ENCODE measurements at regions not wholly inside any gene's neighbourhood (a gene's known extent, or its start where the extent isn't known, plus 50 kb on each side); places are given as distances from the start of the nearest gene placed in this dataset.

DNA sequence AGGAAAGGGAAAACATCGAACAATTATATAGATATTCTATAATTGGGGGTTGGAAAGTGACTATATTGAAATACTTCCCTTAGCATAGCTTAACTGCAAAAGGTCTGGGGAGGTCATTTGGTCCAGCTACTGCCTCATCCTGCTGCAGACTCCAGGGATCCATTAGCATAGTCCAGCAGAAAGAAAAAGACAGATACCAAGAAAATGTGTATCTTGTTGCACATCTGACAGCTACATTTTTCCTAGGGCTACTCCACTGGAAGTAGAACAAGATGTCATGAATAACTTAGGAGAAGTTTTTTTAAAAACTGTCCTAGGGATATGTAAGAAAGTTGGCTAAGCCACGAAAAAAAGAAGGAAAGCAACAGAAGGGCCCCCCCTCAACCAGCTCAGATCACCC lies 92.9 kb upstream of the SLC30A5 start:
- TF ChIP-seq, protein P1, sequence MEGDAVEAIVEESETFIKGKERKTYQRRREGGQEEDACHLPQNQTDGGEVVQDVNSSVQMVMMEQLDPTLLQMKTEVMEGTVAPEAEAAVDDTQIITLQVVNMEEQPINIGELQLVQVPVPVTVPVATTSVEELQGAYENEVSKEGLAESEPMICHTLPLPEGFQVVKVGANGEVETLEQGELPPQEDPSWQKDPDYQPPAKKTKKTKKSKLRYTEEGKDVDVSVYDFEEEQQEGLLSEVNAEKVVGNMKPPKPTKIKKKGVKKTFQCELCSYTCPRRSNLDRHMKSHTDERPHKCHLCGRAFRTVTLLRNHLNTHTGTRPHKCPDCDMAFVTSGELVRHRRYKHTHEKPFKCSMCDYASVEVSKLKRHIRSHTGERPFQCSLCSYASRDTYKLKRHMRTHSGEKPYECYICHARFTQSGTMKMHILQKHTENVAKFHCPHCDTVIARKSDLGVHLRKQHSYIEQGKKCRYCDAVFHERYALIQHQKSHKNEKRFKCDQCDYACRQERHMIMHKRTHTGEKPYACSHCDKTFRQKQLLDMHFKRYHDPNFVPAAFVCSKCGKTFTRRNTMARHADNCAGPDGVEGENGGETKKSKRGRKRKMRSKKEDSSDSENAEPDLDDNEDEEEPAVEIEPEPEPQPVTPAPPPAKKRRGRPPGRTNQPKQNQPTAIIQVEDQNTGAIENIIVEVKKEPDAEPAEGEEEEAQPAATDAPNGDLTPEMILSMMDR (IDR thresholded peaks at IDR 0.05; ENCODE audit: borderline replicate concordance, extremely low read depth, low read length, poor library complexity, severe bottlenecking), result no peak
- no peak for TF ChIP-seq EZH2 (IDR thresholded peaks at IDR 0.05; ENCODE audit: borderline replicate concordance, low read depth, low read length, severe bottlenecking)

Measured in DND-41 (cell line).